WTC11 (cell line): ENCODE measurements at regions not wholly inside any gene's neighbourhood (a gene's known extent, or its start where the extent isn't known, plus 50 kb on each side); places are given as distances from the start of the nearest gene placed in this dataset.

Experiments used
- ATAC-seq: fragments of 200-7000 bp; cut with Tn5 transposase; 2 replicates; pipeline ENCODE4 v1.10.0; 2021; ENCODE audit warnings: mild to moderate bottlenecking, moderate library complexity
- CTCF ChIA-PET: fragments of 300-600 bp; sonication (Branson Sonifier 250); formaldehyde crosslinking; loops from one replicate; lab custom pipeline; 2021; ENCODE audit warnings: antibody characterized with exemption; lab: Charles Lee
- POLR2A ChIA-PET: fragments of 350-600 bp; sonication (Branson Sonifier 250); formaldehyde crosslinking; loops from one replicate; lab custom pipeline; 2021; ENCODE audit warnings: antibody characterized with exemption; lab: Charles Lee
- DNase-seq: peaks from one replicate; pipeline ENCODE4 v3.0.0; 2021; ENCODE audit warnings: low spot score
- H3K27ac Mint-ChIP-seq: 2 replicates; pipeline ENCODE4 v1.8.0; 2021; ENCODE audit warnings: mixed read lengths
- H3K27me3 Mint-ChIP-seq: 2 replicates; pipeline ENCODE4 v1.8.0; 2021; ENCODE audit warnings: low read depth, mild to moderate bottlenecking, moderate library complexity, mixed read lengths
- H3K36me3 Mint-ChIP-seq: 2 replicates; pipeline ENCODE4 v1.8.0; 2021; ENCODE audit warnings: mixed read lengths
- H3K4me1 Mint-ChIP-seq: 2 replicates; pipeline ENCODE4 v1.8.0; 2022; ENCODE audit warnings: mixed read lengths
- H3K4me3 Mint-ChIP-seq: 2 replicates; pipeline ENCODE4 v1.8.0; 2021; ENCODE audit warnings: mild to moderate bottlenecking, moderate library complexity, mixed read lengths
- H3K9me3 Mint-ChIP-seq: 2 replicates; pipeline ENCODE4 v1.8.0; 2021; ENCODE audit warnings: mixed read lengths
- AFF4 ChIP-seq: sonication (generic); formaldehyde crosslinking; IDR thresholded peaks from 2 replicates; pipeline ENCODE4 v1.8.1; 2023; ENCODE audit warnings: mild to moderate bottlenecking, missing genetic modification reagents, borderline replicate concordance
- ATF1 ChIP-seq: sonication (generic); formaldehyde crosslinking; IDR thresholded peaks from 2 replicates; pipeline ENCODE4 v1.8.1; 2023; ENCODE audit warnings: mild to moderate bottlenecking, moderate library complexity, missing genetic modification reagents
- CDX4 ChIP-seq: fragments of 250-450 bp; sonication (Bioruptor Pico); IDR thresholded peaks from 2 replicates; pipeline ENCODE4 v1.9.0; 2021; ENCODE audit warnings: moderate library complexity, mild to moderate bottlenecking, inconsistent platforms, borderline replicate concordance
- E2F4 ChIP-seq: sonication (generic); formaldehyde crosslinking; IDR thresholded peaks from 2 replicates; pipeline ENCODE4 v1.8.1; 2022; ENCODE audit warnings: low read depth, mild to moderate bottlenecking, moderate library complexity, missing genetic modification reagents, borderline replicate concordance
- ELF4 ChIP-seq: sonication (generic); formaldehyde crosslinking; IDR thresholded peaks from 2 replicates; pipeline ENCODE4 v1.8.1; 2022; ENCODE audit warnings: low read depth, mild to moderate bottlenecking, moderate library complexity, missing genetic modification reagents
- EMX1 ChIP-seq: fragments of 250-450 bp; sonication (Bioruptor Pico); IDR thresholded peaks from 2 replicates; pipeline ENCODE4 v1.8.0; 2021; ENCODE audit warnings: mild to moderate bottlenecking
- ESRRA ChIP-seq: sonication (generic); formaldehyde crosslinking; IDR thresholded peaks from 2 replicates; pipeline ENCODE4 v1.8.1; 2022; ENCODE audit warnings: mild to moderate bottlenecking, missing genetic modification reagents, borderline replicate concordance
- ETV6 ChIP-seq: sonication (generic); formaldehyde crosslinking; IDR thresholded peaks from 2 replicates; pipeline ENCODE4 v1.8.1; 2022; ENCODE audit warnings: mild to moderate bottlenecking, missing genetic modification reagents
- GABPB1 ChIP-seq: sonication (generic); formaldehyde crosslinking; IDR thresholded peaks from 2 replicates; pipeline ENCODE4 v1.8.1; 2023; ENCODE audit warnings: mild to moderate bottlenecking, missing genetic modification reagents
- HMGA2 ChIP-seq: fragments of 250-450 bp; sonication (Bioruptor Pico); IDR thresholded peaks from 2 replicates; pipeline ENCODE4 v1.4.0; 2021; ENCODE audit warnings: mild to moderate bottlenecking, moderate library complexity
- JAZF1 ChIP-seq: fragments of 250-450 bp; sonication (Bioruptor Pico); IDR thresholded peaks from 2 replicates; pipeline ENCODE4 v1.9.0; 2021; ENCODE audit warnings: moderate library complexity, mild to moderate bottlenecking, inconsistent platforms
- KAT7 ChIP-seq: sonication (generic); formaldehyde crosslinking; IDR thresholded peaks from 2 replicates; pipeline ENCODE4 v1.8.1; 2023; ENCODE audit warnings: missing genetic modification reagents, mild to moderate bottlenecking, borderline replicate concordance
- MXD4 ChIP-seq: fragments of 250-450 bp; sonication (Bioruptor Pico); IDR thresholded peaks from 2 replicates; pipeline ENCODE4 v1.8.0; 2021; ENCODE audit warnings: mild to moderate bottlenecking, moderate library complexity, borderline replicate concordance
- MYBL2 ChIP-seq: sonication (generic); formaldehyde crosslinking; IDR thresholded peaks from 2 replicates; pipeline ENCODE4 v1.8.1; 2023; ENCODE audit warnings: mild to moderate bottlenecking, moderate library complexity, missing genetic modification reagents
- NFE2L1 ChIP-seq: sonication (generic); formaldehyde crosslinking; IDR thresholded peaks from 2 replicates; pipeline ENCODE4 v1.8.1; 2023; ENCODE audit warnings: missing genetic modification reagents
- PRDM15 ChIP-seq: sonication (generic); formaldehyde crosslinking; IDR thresholded peaks from 2 replicates; pipeline ENCODE4 v1.8.0; 2022; ENCODE audit warnings: missing genetic modification reagents
- PRRX2 ChIP-seq: fragments of 250-450 bp; sonication (Bioruptor Pico); IDR thresholded peaks from 2 replicates; pipeline ENCODE4 v1.8.0; 2021; ENCODE audit warnings: mild to moderate bottlenecking
- RELA ChIP-seq: sonication (generic); formaldehyde crosslinking; IDR thresholded peaks from 2 replicates; pipeline ENCODE4 v1.8.1; 2022; ENCODE audit warnings: missing genetic modification reagents, mild to moderate bottlenecking, borderline replicate concordance
- RORB ChIP-seq: fragments of 250-450 bp; sonication (Bioruptor Pico); IDR thresholded peaks from 2 replicates; pipeline ENCODE4 v1.9.0; 2021; ENCODE audit warnings: mild to moderate bottlenecking
- SP1 ChIP-seq: sonication (generic); formaldehyde crosslinking; conservative IDR thresholded peaks from 2 replicates; pipeline ENCODE4 v1.8.1; 2022; ENCODE audit warnings: missing genetic modification reagents
- TP53 ChIP-seq: sonication (generic); formaldehyde crosslinking; IDR thresholded peaks from 2 replicates; pipeline ENCODE4 v1.8.1; 2023; ENCODE audit warnings: mild to moderate bottlenecking, missing genetic modification reagents
- ZNF138 ChIP-seq: sonication (generic); formaldehyde crosslinking; conservative IDR thresholded peaks from 2 replicates; pipeline ENCODE4 v1.8.1; 2022; ENCODE audit warnings: mild to moderate bottlenecking, moderate library complexity, missing genetic modification reagents
- ZNF416 ChIP-seq: fragments of 250-450 bp; sonication (Bioruptor Pico); IDR thresholded peaks from 2 replicates; pipeline ENCODE4 v1.9.0; 2021; ENCODE audit warnings: mild to moderate bottlenecking, inconsistent platforms
- ZNF423 ChIP-seq: fragments of 250-450 bp; sonication (Bioruptor Pico); IDR thresholded peaks from 2 replicates; pipeline ENCODE4 v2.1.2; 2022; ENCODE audit warnings: mild to moderate bottlenecking, moderate library complexity
- TF ChIP-seq, protein P1 (sequence below): sonication (generic); formaldehyde crosslinking; IDR thresholded peaks from 2 replicates; pipeline ENCODE4 v1.8.0; 2022; ENCODE audit warnings: mild to moderate bottlenecking, missing genetic modification reagents
- TF ChIP-seq, protein P2 (sequence below): sonication (generic); formaldehyde crosslinking; IDR thresholded peaks from 2 replicates; pipeline ENCODE4 v1.8.1; 2023; ENCODE audit warnings: mild to moderate bottlenecking, missing genetic modification reagents

- peaks cover 50% of the 10 kb centered on the region for H3K9me3 Mint-ChIP-seq
- H3K4me1 Mint-ChIP-seq, result no peaks in the 10 kb centered on the region
- DNase-seq, result no peak
Measured at GRCh38 chr10:130762491-130762890, 549.0 kb downstream of the TCERG1L start.

DNA sequence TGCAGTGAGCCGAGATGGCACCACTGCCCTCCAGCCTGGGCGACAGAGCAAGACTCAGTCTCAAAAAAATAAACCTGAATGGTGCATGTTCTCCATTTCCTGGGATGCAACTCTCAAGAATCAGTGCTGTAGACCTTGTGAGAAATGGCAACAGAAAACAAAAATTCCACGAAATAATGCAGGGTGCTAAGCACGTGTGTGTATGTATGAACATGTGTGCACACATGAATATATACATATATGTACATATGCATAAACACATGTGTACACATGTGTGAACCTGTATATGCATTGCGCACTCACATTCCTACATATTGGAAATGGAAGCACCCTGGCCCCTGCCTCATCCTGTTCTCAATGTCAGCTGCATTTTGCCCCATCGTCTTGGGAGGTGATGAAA lies 548.5 kb downstream of the TCERG1L start:
- Mint-ChIP-seq H3K27ac (no peak overlapping the region), H3K36me3 (peaks cover 50% of the 10 kb centered on the region), H3K27me3 (peaks cover 8% of the 10 kb centered on the region), H3K4me1 (no peaks in the 10 kb centered on the region), H3K4me3 (no peak overlapping the region), H3K9me3 (peaks cover 49% of the 10 kb centered on the region)
- no peak for ATAC-seq
- DNase-seq, result no peak
- ChIA-PET POLR2A (no interaction called here), CTCF (no interaction called here)
- TF ChIP-seq, protein P1, sequence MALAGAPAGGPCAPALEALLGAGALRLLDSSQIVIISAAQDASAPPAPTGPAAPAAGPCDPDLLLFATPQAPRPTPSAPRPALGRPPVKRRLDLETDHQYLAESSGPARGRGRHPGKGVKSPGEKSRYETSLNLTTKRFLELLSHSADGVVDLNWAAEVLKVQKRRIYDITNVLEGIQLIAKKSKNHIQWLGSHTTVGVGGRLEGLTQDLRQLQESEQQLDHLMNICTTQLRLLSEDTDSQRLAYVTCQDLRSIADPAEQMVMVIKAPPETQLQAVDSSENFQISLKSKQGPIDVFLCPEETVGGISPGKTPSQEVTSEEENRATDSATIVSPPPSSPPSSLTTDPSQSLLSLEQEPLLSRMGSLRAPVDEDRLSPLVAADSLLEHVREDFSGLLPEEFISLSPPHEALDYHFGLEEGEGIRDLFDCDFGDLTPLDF (CRISPR knock-in tag), result no peak
- no peak for TF ChIP-seq RORB (CRISPR knock-in tag)
- no peak for TF ChIP-seq MXD4 (CRISPR knock-in tag)
- TF ChIP-seq PRRX2 (CRISPR knock-in tag), result no peak
- no peak for TF ChIP-seq HMGA2
- no peak for TF ChIP-seq TP53 (CRISPR knock-in tag)
- TF ChIP-seq KAT7, result no peak
- TF ChIP-seq ELF4, result no peak
- no peak for TF ChIP-seq EMX1 (CRISPR knock-in tag)
- TF ChIP-seq CDX4 (CRISPR knock-in tag), result no peak
- TF ChIP-seq AFF4 (CRISPR knock-in tag), result no peak

More at GRCh38 chr10:130762491-130762890, 549.0 kb downstream of the TCERG1L start:
- ATAC-seq, result no peak
- H3K27me3 Mint-ChIP-seq, result peaks cover 9% of the 10 kb centered on the region; the same call in 1 of the 2 replicates
- TF ChIP-seq, protein P2, sequence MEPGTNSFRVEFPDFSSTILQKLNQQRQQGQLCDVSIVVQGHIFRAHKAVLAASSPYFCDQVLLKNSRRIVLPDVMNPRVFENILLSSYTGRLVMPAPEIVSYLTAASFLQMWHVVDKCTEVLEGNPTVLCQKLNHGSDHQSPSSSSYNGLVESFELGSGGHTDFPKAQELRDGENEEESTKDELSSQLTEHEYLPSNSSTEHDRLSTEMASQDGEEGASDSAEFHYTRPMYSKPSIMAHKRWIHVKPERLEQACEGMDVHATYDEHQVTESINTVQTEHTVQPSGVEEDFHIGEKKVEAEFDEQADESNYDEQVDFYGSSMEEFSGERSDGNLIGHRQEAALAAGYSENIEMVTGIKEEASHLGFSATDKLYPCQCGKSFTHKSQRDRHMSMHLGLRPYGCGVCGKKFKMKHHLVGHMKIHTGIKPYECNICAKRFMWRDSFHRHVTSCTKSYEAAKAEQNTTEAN (CRISPR knock-in tag), result no peak
- TF ChIP-seq ESRRA (CRISPR knock-in tag) (no peak), JAZF1 (CRISPR knock-in tag) (no peak), HMGA2 (no peak), E2F4 (no peak), ETV6 (CRISPR knock-in tag) (no peak), ATF1 (CRISPR knock-in tag) (no peak), MYBL2 (CRISPR knock-in tag) (no peak), RELA (CRISPR knock-in tag) (no peak), ZNF423 (CRISPR knock-in tag) (no peak), GABPB1 (CRISPR knock-in tag) (no peak), ZNF416 (CRISPR knock-in tag) (no peak), PRDM15 (CRISPR knock-in tag) (no peak), NFE2L1 (CRISPR knock-in tag) (no peak), SP1 (CRISPR knock-in tag) (no peak), ZNF138 (CRISPR knock-in tag) (no peak)
- TF ChIP-seq, all 79 proteins: peak for 0
- H3K27ac Mint-ChIP-seq, result no peak overlapping the region
- CTCF ChIA-PET, result no interaction called here
- POLR2A ChIA-PET, result no interaction called here
- no peak overlapping the region for H3K4me3 Mint-ChIP-seq
- peaks cover 53% of the 10 kb centered on the region for H3K36me3 Mint-ChIP-seq
